ENCODE measurements at regions not wholly inside any gene's neighbourhood (a gene's known extent, or its start where the extent isn't known, plus 50 kb on each side); places are given as distances from the start of the nearest gene placed in this dataset.

DNA sequence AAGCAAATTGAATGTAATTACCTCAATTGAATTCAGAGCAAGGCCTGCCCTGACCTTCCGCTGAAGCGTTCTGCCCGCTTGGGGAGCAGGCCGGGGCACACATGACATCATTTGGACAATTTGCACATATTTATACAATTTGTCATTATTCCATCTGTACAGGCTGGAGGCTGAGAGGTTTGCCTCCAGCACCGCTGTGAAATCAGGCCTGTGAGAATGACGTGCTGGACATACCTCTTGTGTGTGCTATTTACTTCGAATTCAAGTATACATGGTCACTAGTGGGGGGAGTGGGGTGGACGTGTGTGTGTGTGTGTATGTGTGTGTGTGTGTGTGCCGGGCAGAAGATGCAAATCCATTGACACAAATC, 285.6 kb downstream of the SHOX start:
- Histone ChIP-seq H3K9me3 (ENCODE audit: low read depth, low read length, poor library complexity, severe bottlenecking) (no peaks in the 10 kb centered on the region), H3K4me1 (ENCODE audit: insufficient read depth, low read length, poor library complexity, severe bottlenecking) (no peaks in the 10 kb centered on the region), H3K36me3 (ENCODE audit: insufficient read depth, low read length, poor library complexity, severe bottlenecking) (no peaks in the 10 kb centered on the region), H3K27me3 (replicated peaks; ENCODE audit: insufficient read depth, low read depth, low read length, poor library complexity) (no peaks in the 10 kb centered on the region), H3K27ac (ENCODE audit: low read depth, low read length, poor library complexity, severe bottlenecking) (no peak overlapping the region), H3K4me3 (ENCODE audit: low read depth, low read length, poor library complexity, severe bottlenecking) (no peak overlapping the region)
- TF ChIP-seq, protein P1, sequence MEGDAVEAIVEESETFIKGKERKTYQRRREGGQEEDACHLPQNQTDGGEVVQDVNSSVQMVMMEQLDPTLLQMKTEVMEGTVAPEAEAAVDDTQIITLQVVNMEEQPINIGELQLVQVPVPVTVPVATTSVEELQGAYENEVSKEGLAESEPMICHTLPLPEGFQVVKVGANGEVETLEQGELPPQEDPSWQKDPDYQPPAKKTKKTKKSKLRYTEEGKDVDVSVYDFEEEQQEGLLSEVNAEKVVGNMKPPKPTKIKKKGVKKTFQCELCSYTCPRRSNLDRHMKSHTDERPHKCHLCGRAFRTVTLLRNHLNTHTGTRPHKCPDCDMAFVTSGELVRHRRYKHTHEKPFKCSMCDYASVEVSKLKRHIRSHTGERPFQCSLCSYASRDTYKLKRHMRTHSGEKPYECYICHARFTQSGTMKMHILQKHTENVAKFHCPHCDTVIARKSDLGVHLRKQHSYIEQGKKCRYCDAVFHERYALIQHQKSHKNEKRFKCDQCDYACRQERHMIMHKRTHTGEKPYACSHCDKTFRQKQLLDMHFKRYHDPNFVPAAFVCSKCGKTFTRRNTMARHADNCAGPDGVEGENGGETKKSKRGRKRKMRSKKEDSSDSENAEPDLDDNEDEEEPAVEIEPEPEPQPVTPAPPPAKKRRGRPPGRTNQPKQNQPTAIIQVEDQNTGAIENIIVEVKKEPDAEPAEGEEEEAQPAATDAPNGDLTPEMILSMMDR (conservative IDR thresholded peaks at IDR 0.05; ENCODE audit: low read depth, low read length), result no peak
- no peak for TF ChIP-seq EZH2 (IDR thresholded peaks at IDR 0.05; ENCODE audit: borderline replicate concordance, low read depth, low read length, poor library complexity, severe bottlenecking)
- intact Hi-C loops (cut with micrococcal nuclease; ENCODE audit: unreplicated experiment), result no loop called here
- CTCF ChIA-PET, result no interaction called here
- POLR2A ChIA-PET (ENCODE audit: low non-redundant PET), result no interaction called here
- DNase-seq (ENCODE audit: low spot score), result no peak
- BruUV-seq (replicated peaks), result no TSS peak

DNA sequence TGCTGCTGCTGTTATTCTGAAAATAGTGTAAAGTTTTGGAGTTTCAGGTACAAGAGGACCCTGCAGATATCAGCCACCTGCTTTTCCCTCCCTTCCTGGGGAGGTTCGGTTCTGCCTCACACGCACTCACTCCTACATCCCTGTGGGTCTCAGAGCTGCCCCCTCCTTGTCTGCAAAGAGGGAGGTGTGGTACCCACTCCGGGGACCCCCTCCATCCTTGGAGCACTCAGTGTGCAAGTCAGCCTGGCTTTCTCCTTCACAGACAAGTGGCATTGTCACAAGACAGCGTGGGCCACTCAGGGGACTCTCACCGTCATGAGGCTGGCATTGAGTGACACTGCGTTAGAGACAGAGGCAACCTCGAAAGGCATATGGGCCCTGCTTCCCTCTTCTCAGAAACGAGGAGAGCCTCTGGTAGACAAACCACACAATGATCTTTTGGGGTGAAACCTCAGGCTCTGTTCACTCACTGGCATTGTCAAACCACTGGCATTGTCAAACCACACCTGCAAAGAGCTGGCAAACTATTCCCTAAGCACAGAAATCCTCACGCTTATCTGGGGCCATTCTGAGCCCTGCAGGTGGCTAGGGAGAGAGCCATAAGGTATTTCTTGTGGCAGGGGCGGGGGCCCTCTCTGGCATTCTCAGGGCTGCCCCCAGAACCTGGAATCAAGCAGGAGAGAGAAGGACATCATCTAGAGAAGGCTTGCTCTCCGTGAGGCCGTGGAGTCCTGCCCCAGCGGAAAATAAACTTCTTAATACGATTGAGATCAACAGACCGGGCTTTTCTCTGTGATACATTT, 285.0 kb downstream of the SHOX start:
- no peaks in the 10 kb centered on the region for H3K9me3 ChIP-seq (ENCODE audit: low read depth, low read length, poor library complexity, severe bottlenecking)
- no peaks in the 10 kb centered on the region for H3K4me1 ChIP-seq (ENCODE audit: insufficient read depth, low read length, poor library complexity, severe bottlenecking)
- ChIA-PET POLR2A (ENCODE audit: low non-redundant PET) (no interaction called here), CTCF (no interaction called here)
- H3K27me3 ChIP-seq (replicated peaks; ENCODE audit: insufficient read depth, low read depth, low read length, poor library complexity), result no peaks in the 10 kb centered on the region
- H3K36me3 ChIP-seq (ENCODE audit: insufficient read depth, low read length, poor library complexity, severe bottlenecking), result no peaks in the 10 kb centered on the region
- DNase-seq (ENCODE audit: low spot score), result no peak
- intact Hi-C loops (cut with micrococcal nuclease; ENCODE audit: unreplicated experiment), result no loop called here
- no peak overlapping the region for H3K4me3 ChIP-seq (ENCODE audit: low read depth, low read length, poor library complexity, severe bottlenecking)
- TF ChIP-seq, protein P1 (conservative IDR thresholded peaks at IDR 0.05; ENCODE audit: low read depth, low read length), result no peak
- no peak for TF ChIP-seq EZH2 (IDR thresholded peaks at IDR 0.05; ENCODE audit: borderline replicate concordance, low read depth, low read length, poor library complexity, severe bottlenecking)
- H3K27ac ChIP-seq (ENCODE audit: low read depth, low read length, poor library complexity, severe bottlenecking), result no peak overlapping the region
- no TSS peak for BruUV-seq (replicated peaks)

GRCh38 chrX:914206-914605, 283.6 kb downstream of the SHOX start:
- H3K27me3 ChIP-seq (replicated peaks; ENCODE audit: insufficient read depth, low read depth, low read length, poor library complexity), result no peaks in the 10 kb centered on the region
- H3K4me1 ChIP-seq (ENCODE audit: insufficient read depth, low read length, poor library complexity, severe bottlenecking), result no peaks in the 10 kb centered on the region
- no peaks in the 10 kb centered on the region for H3K36me3 ChIP-seq (ENCODE audit: insufficient read depth, low read length, poor library complexity, severe bottlenecking)
- ChIA-PET POLR2A (ENCODE audit: low non-redundant PET) (no interaction called here), CTCF (no interaction called here)
- intact Hi-C loops (cut with micrococcal nuclease; ENCODE audit: unreplicated experiment), result no loop called here
- DNase-seq (ENCODE audit: low spot score), result no peak
- TF ChIP-seq EZH2 (IDR thresholded peaks at IDR 0.05; ENCODE audit: borderline replicate concordance, low read depth, low read length, poor library complexity, severe bottlenecking), result no peak
- TF ChIP-seq, protein P1 (conservative IDR thresholded peaks at IDR 0.05; ENCODE audit: low read depth, low read length), result no peak
- H3K4me3 ChIP-seq (ENCODE audit: low read depth, low read length, poor library complexity, severe bottlenecking), result no peak overlapping the region
- H3K27ac ChIP-seq (ENCODE audit: low read depth, low read length, poor library complexity, severe bottlenecking), result no peak overlapping the region
- no TSS peak for BruUV-seq (replicated peaks)
- H3K9me3 ChIP-seq (ENCODE audit: low read depth, low read length, poor library complexity, severe bottlenecking), result no peaks in the 10 kb centered on the region

Data from A673 (cell line).